Neural progenitor cell (in vitro differentiated cells): ENCODE measurements at regions not wholly inside any gene's neighbourhood (a gene's known extent, or its start where the extent isn't known, plus 50 kb on each side); places are given as distances from the start of the nearest gene placed in this dataset.

ENCODE experiments used
- DNase-seq: peaks from one replicate; pipeline ENCODE4 v3.0.0-alpha.2; 2016; ENCODE audit warnings: low spot score
- H2AFZ ChIP-seq: fragments of 200-600 bp; sonication (generic); replicated peaks from 2 replicates; pipeline ENCODE4 v1.6.1; 2016; ENCODE audit warnings: antibody characterized with exemption
- H3F3A ChIP-seq: fragments of 200-600 bp; sonication (generic); 2 replicates; pipeline ENCODE4 v1.6.1; 2016; ENCODE audit warnings: antibody characterized with exemption, low read depth
- H3K27ac ChIP-seq: fragments of 200-600 bp; sonication (generic); 2 replicates; pipeline ENCODE4 v1.5.1; 2016; ENCODE audit warnings: mild to moderate bottlenecking
- H3K27me3 ChIP-seq: fragments of 200-600 bp; sonication (generic); 2 replicates; pipeline ENCODE4 v1.6.1; 2016; ENCODE audit warnings: mild to moderate bottlenecking, moderate library complexity
- H3K36me3 ChIP-seq: fragments of 200-600 bp; sonication (generic); 2 replicates; pipeline ENCODE4 v1.5.1; 2016
- H3K4me1 ChIP-seq: fragments of 200-600 bp; sonication (generic); 2 replicates; pipeline ENCODE4 v1.6.1; 2016; ENCODE audit warnings: mixed run types
- H3K4me2 ChIP-seq: fragments of 200-600 bp; sonication (generic); 2 replicates; pipeline ENCODE4 v1.6.1; 2016
- H3K4me3 ChIP-seq: fragments of 200-600 bp; sonication (generic); 2 replicates; pipeline ENCODE4 v1.5.1; 2016
- H3K79me2 ChIP-seq: fragments of 200-600 bp; sonication (generic); 2 replicates; pipeline ENCODE4 v1.6.1; 2016; ENCODE audit warnings: low read depth
- H3K9ac ChIP-seq: fragments of 200-600 bp; sonication (generic); 2 replicates; pipeline ENCODE4 v1.6.1; 2016
- H3K9me3 ChIP-seq: fragments of 200-600 bp; sonication (generic); 2 replicates; pipeline ENCODE4 v1.5.1; 2016; ENCODE audit warnings: low read depth
- H4K20me1 ChIP-seq: fragments of 200-600 bp; sonication (generic); 2 replicates; pipeline ENCODE4 v1.6.1; 2016; ENCODE audit warnings: low read depth
- H3K27ac Mint-ChIP-seq: 3 replicates; pipeline ENCODE4 v1.8.0; 2021; ENCODE audit warnings: mixed read lengths
- H3K27me3 Mint-ChIP-seq: 2 replicates; pipeline ENCODE4 v1.8.0; 2022; ENCODE audit warnings: low read depth, mild to moderate bottlenecking, inconsistent platforms, moderate library complexity, mixed read lengths; ENCODE audit not compliant: insufficient read depth
- H3K36me3 Mint-ChIP-seq: 3 replicates; pipeline ENCODE4 v1.8.0; 2021; ENCODE audit warnings: mixed read lengths
- H3K4me1 Mint-ChIP-seq: 3 replicates; pipeline ENCODE4 v1.8.0; 2021; ENCODE audit warnings: mixed read lengths
- H3K4me3 Mint-ChIP-seq: 3 replicates; pipeline ENCODE4 v1.8.0; 2021; ENCODE audit warnings: mild to moderate bottlenecking, moderate library complexity, mixed read lengths
- H3K9me3 Mint-ChIP-seq: 3 replicates; pipeline ENCODE4 v1.8.0; 2020; ENCODE audit warnings: mixed read lengths
- EZH2 ChIP-seq: fragments of 200-600 bp; sonication (generic); IDR thresholded peaks from 2 replicates; pipeline ENCODE4 v1.6.1; 2017; ENCODE audit warnings: antibody characterized with exemption, mild to moderate bottlenecking, moderate library complexity
- EZH2phosphoT487 ChIP-seq: fragments of 200-600 bp; sonication (generic); IDR thresholded peaks from 2 replicates; pipeline ENCODE4 v1.6.1; 2017; ENCODE audit warnings: antibody characterized with exemption
- TF ChIP-seq, protein P1 (sequence below): fragments of 200-600 bp; sonication (generic); IDR thresholded peaks from 2 replicates; pipeline ENCODE4 v1.5.1; 2017; ENCODE audit warnings: antibody characterized with exemption, mild to moderate bottlenecking

- no peak overlapping the region for H3K27ac Mint-ChIP-seq
- H3K4me1 Mint-ChIP-seq: no peaks in the 10 kb centered on the region
- no peak for DNase-seq
- no peaks in the 10 kb centered on the region for H4K20me1 ChIP-seq
- H3K27ac ChIP-seq: no peak overlapping the region
- no peaks in the 10 kb centered on the region for H3K36me3 Mint-ChIP-seq
- no peak overlapping the region for H3K4me3 Mint-ChIP-seq
- H3K36me3 ChIP-seq: no peaks in the 10 kb centered on the region
- H3K27me3 ChIP-seq: no peaks in the 10 kb centered on the region
- no peak overlapping the region for H3K4me3 ChIP-seq
- peaks cover 2% of the 10 kb centered on the region for H3K27me3 Mint-ChIP-seq
- H3K9me3 Mint-ChIP-seq: peaks cover 13% of the 10 kb centered on the region
- H3K4me2 ChIP-seq: no peak overlapping the region
- H3K4me1 ChIP-seq: no peaks in the 10 kb centered on the region
- no peak overlapping the region for H3K9ac ChIP-seq
- H3K9me3 ChIP-seq: no peaks in the 10 kb centered on the region
- TF ChIP-seq, protein P1, sequence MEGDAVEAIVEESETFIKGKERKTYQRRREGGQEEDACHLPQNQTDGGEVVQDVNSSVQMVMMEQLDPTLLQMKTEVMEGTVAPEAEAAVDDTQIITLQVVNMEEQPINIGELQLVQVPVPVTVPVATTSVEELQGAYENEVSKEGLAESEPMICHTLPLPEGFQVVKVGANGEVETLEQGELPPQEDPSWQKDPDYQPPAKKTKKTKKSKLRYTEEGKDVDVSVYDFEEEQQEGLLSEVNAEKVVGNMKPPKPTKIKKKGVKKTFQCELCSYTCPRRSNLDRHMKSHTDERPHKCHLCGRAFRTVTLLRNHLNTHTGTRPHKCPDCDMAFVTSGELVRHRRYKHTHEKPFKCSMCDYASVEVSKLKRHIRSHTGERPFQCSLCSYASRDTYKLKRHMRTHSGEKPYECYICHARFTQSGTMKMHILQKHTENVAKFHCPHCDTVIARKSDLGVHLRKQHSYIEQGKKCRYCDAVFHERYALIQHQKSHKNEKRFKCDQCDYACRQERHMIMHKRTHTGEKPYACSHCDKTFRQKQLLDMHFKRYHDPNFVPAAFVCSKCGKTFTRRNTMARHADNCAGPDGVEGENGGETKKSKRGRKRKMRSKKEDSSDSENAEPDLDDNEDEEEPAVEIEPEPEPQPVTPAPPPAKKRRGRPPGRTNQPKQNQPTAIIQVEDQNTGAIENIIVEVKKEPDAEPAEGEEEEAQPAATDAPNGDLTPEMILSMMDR: no peak
- TF ChIP-seq EZH2phosphoT487: no peak
- TF ChIP-seq EZH2: no peak
- no peaks in the 10 kb centered on the region for H3K79me2 ChIP-seq
- H3F3A ChIP-seq: no peaks in the 10 kb centered on the region
- H2AFZ ChIP-seq: no peak overlapping the region
Observed at GRCh38 chr6:4625557-4625956, 150.6 kb upstream of the CDYL start.

DNA sequence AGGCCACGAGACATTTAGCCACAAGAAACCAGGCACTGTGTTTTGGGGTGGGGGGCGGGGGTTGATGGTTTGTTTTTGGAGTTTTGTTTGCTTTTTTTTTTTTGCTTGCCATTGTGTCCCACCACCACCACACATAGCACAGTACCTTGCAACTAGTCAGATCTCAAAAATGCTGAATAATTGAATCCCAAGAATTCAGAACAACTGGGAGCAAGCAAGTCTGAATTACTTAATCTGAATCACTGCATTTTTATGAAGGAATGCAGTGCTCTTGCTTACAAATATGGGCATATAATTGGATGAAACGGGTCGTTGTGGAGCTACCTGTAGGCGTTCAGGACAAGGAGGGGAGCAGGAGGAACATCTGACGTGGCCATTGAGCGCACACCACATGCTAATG, 151.5 kb upstream of the CDYL start:
- Mint-ChIP-seq H3K4me1 (no peaks in the 10 kb centered on the region), H3K27ac (no peak overlapping the region), H3K4me3 (no peak overlapping the region), H3K27me3 (peaks cover 2% of the 10 kb centered on the region), H3K36me3 (no peaks in the 10 kb centered on the region), H3K9me3 (peaks cover 8% of the 10 kb centered on the region)
- Histone ChIP-seq H3K27ac (no peak overlapping the region), H3K4me3 (no peak overlapping the region), H3K9ac (no peak overlapping the region), H3K36me3 (no peaks in the 10 kb centered on the region), H2AFZ (no peak overlapping the region), H3K9me3 (no peaks in the 10 kb centered on the region), H3F3A (no peaks in the 10 kb centered on the region), H3K4me2 (no peak overlapping the region), H3K4me1 (no peaks in the 10 kb centered on the region), H3K27me3 (no peaks in the 10 kb centered on the region), H3K79me2 (no peaks in the 10 kb centered on the region), H4K20me1 (no peaks in the 10 kb centered on the region)
- TF ChIP-seq, protein P1: no peak
- TF ChIP-seq EZH2 (no peak), EZH2phosphoT487 (no peak)
- no peak for DNase-seq

DNA sequence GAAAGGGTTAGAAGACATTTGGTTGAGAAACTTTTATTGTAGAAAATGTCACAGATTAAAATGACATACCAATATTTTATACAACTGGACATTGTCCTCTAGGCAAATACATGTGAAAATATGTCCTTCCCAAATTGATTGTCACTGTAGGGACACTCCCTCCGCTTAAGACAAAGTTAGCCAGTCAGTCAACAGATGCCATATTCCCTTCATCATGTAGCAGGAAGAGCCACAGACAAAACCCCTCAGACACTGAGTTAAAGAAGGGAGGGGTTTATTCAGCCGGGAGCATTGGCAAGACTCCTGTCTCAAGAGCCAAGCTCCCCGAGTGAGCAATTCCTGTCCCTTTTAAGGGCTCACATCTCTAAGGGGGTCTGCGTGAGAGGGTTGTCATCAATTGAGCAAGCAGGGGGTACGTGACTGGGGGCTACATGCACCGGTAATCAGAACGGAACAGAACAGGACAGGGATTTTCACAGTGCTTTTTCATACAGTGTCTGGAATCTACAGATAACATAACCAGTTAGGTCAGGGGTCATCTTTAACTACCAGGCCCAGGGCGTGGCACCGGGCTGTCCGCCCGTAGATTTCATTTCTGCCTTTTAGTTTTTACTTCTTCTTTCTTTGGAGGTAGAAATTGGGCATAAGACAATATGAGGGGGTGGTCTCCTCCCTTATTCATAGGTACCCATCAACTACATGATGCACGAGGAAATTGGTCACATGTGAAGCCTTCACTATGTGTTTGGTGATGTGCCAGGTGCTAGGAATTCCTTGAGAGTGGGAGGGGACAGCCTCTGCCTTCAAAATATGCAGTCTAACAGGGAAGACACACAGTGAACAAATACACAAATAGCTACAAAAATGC, 155.7 kb upstream of the CDYL start:
- Histone ChIP-seq H3K27ac (no peak overlapping the region), H3K36me3 (no peaks in the 10 kb centered on the region), H3K4me2 (no peak overlapping the region), H3F3A (no peaks in the 10 kb centered on the region), H3K4me1 (no peaks in the 10 kb centered on the region), H3K9ac (no peak overlapping the region), H2AFZ (no peak overlapping the region), H4K20me1 (no peaks in the 10 kb centered on the region), H3K79me2 (no peaks in the 10 kb centered on the region), H3K27me3 (no peaks in the 10 kb centered on the region), H3K4me3 (no peak overlapping the region), H3K9me3 (no peaks in the 10 kb centered on the region)
- H3K4me1 Mint-ChIP-seq: no peaks in the 10 kb centered on the region
- no peak overlapping the region for H3K27ac Mint-ChIP-seq
- DNase-seq: no peak
- no peaks in the 10 kb centered on the region for H3K36me3 Mint-ChIP-seq
- H3K4me3 Mint-ChIP-seq: no peak overlapping the region
- H3K9me3 Mint-ChIP-seq: no peaks in the 10 kb centered on the region
- H3K27me3 Mint-ChIP-seq: peaks cover 8% of the 10 kb centered on the region
- no peak for TF ChIP-seq EZH2phosphoT487
- TF ChIP-seq, protein P1: no peak
- no peak for TF ChIP-seq EZH2
